IPS DF 6.9 (cell line): ENCODE measurements at regions not wholly inside any gene's neighbourhood (a gene's known extent, or its start where the extent isn't known, plus 50 kb on each side); places are given as distances from the start of the nearest gene placed in this dataset.

Experiments
- DNase-seq: peaks from one replicate; pipeline ENCODE4 v3.0.0-alpha.2; 2013; ENCODE audit warnings: low read depth, low spot score
- H3K27ac ChIP-seq: one replicate; pipeline ENCODE4 v1.5.1; 2013; ENCODE audit warnings: low read length, control low read depth
- H3K27me3 ChIP-seq: 2 replicates; pipeline ENCODE4 v1.6.1; 2013; ENCODE audit warnings: mild to moderate bottlenecking, low read length; ENCODE audit not compliant: control insufficient read depth, insufficient read depth
- H3K36me3 ChIP-seq: 2 replicates; pipeline ENCODE4 v1.6.1; 2013; ENCODE audit warnings: low read length; ENCODE audit not compliant: control insufficient read depth, insufficient read depth
- H3K4me1 ChIP-seq: 2 replicates; pipeline ENCODE4 v1.6.1; 2013; ENCODE audit warnings: low read length; ENCODE audit not compliant: control insufficient read depth, insufficient read depth
- H3K4me3 ChIP-seq: 2 replicates; pipeline ENCODE4 v1.5.1; 2013; ENCODE audit warnings: mild to moderate bottlenecking, low read length
- H3K9me3 ChIP-seq: 2 replicates; pipeline ENCODE4 v1.6.1; 2013; ENCODE audit warnings: low read length, inconsistent platforms; ENCODE audit not compliant: control insufficient read depth, insufficient read depth
- WGBS: extraction: QIAGEN DNeasy Blood & Tissue Kit; methylation state at CpG from one replicate; pipeline ENCODE4 v1.1.7; 2013; ENCODE audit warnings: mixed read lengths, missing lambda C conversion rate; ENCODE audit not compliant: insufficient read length, insufficient coverage; 5-methylcytosine and 5-hydroxymethylcytosine counted together

- Histone ChIP-seq H3K4me1 (no peaks in the 10 kb centered on the region), H3K27ac (no peak overlapping the region), H3K9me3 (no peaks in the 10 kb centered on the region), H3K4me3 (no peak overlapping the region), H3K36me3 (no peaks in the 10 kb centered on the region), H3K27me3 (no peaks in the 10 kb centered on the region)
- no peak for DNase-seq
- no CpG with 5 or more reads among the region's 5 CpGs for WGBS
Observed at GRCh38 chr5:15346738-15347137, 153.2 kb upstream of the FBXL7 start.

DNA sequence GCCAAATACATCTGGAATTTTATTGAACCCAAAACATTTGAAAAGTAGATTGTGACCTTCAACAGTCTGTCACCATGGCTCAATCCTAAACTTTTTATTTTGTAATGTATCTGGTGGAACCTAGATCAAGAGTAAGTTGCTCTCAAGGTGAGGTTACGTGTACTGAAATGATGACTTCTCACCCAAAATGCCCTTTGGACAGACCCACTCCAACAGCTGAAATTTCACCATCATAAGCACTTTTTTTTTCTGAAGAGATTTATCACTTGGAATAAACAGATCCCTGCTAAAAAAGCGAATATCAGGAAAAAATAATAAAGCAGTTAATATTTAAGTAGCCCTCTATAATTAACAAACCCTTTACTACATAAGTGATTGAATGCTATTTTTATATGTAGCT is 155.0 kb upstream of the FBXL7 start:
- no peaks in the 10 kb centered on the region for H3K4me1 ChIP-seq
- WGBS = no CpG with 5 or more reads among the region's 2 CpGs
- no peaks in the 10 kb centered on the region for H3K9me3 ChIP-seq
- H3K36me3 ChIP-seq = no peaks in the 10 kb centered on the region
- no peak overlapping the region for H3K4me3 ChIP-seq
- no peak for DNase-seq
- H3K27ac ChIP-seq = no peak overlapping the region
- no peaks in the 10 kb centered on the region for H3K27me3 ChIP-seq

- Histone ChIP-seq H3K4me3 (no peak overlapping the region), H3K9me3 (no peaks in the 10 kb centered on the region), H3K36me3 (no peaks in the 10 kb centered on the region), H3K27me3 (no peaks in the 10 kb centered on the region), H3K4me1 (no peaks in the 10 kb centered on the region), H3K27ac (no peak overlapping the region)
- DNase-seq = no peak
- no CpG with 5 or more reads among the region's 1 CpG for WGBS
Observed at GRCh38 chr5:15338546-15338945, 161.4 kb upstream of the FBXL7 start.

DNA sequence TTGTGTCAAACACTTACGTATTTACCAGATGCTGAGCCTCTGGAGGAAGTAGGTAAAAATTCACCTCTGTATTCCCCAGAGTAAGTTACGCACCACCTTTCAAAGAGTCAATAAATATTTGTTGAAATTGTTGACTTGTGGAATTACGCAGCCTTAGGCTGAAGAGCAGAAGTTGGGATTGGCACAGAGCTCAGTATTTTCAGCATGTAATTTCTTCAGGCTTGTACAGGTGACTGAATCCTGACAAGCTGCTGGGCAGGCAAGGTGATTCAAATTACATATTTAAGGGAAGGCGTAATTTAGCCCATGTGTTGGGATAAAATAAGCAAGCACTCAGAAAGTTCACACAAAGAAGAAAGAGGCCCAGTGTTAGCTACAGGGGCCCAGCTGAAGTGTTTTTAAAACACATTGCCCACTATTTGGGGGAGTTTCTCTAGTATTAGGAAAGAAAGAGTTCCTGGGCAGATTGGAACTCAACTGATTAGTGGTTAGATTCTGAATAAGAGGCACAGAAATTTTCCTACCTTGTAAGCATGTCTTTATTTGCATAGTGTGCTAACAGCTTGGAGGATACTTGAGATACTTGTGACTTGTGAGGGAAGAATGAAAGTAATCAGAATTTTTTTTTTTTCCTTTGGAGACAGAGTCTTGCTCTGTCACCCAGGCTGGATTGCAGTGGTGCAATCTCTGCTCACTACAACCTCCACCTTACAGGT is 165.3 kb upstream of the FBXL7 start:
- H3K27ac ChIP-seq = no peak overlapping the region
- DNase-seq = no peak
- H3K27me3 ChIP-seq = no peaks in the 10 kb centered on the region
- no CpG with 5 or more reads among the region's 4 CpGs for WGBS
- no peak overlapping the region for H3K4me3 ChIP-seq
- no peaks in the 10 kb centered on the region for H3K4me1 ChIP-seq
- H3K36me3 ChIP-seq = no peaks in the 10 kb centered on the region
- H3K9me3 ChIP-seq = no peaks in the 10 kb centered on the region

- no peak for DNase-seq
- no peaks in the 10 kb centered on the region for H3K9me3 ChIP-seq
- no peaks in the 10 kb centered on the region for H3K36me3 ChIP-seq
- WGBS = no CpG with 5 or more reads among the region's 1 CpG
- H3K27me3 ChIP-seq = no peaks in the 10 kb centered on the region
- no peak overlapping the region for H3K27ac ChIP-seq
- H3K4me1 ChIP-seq = no peaks in the 10 kb centered on the region
- no peak overlapping the region for H3K4me3 ChIP-seq
Observed at GRCh38 chr5:15333091-15333490, 166.9 kb upstream of the FBXL7 start.

GRCh38 chr5:15326932-15327331 is 173.0 kb upstream of the FBXL7 start:
- DNase-seq = no peak
- Histone ChIP-seq H3K27ac (no peak overlapping the region), H3K36me3 (no peaks in the 10 kb centered on the region), H3K27me3 (no peaks in the 10 kb centered on the region), H3K4me1 (no peaks in the 10 kb centered on the region), H3K9me3 (no peaks in the 10 kb centered on the region), H3K4me3 (no peak overlapping the region)

- no peak for DNase-seq
- H3K27me3 ChIP-seq = no peaks in the 10 kb centered on the region
- H3K36me3 ChIP-seq = no peaks in the 10 kb centered on the region
- no peaks in the 10 kb centered on the region for H3K9me3 ChIP-seq
- H3K27ac ChIP-seq = no peak overlapping the region
- WGBS = no CpG with 5 or more reads among the region's 4 CpGs
- no peaks in the 10 kb centered on the region for H3K4me1 ChIP-seq
- no peak overlapping the region for H3K4me3 ChIP-seq
Observed at GRCh38 chr5:15326471-15326870, 173.5 kb upstream of the FBXL7 start.

- Histone ChIP-seq H3K4me1 (no peaks in the 10 kb centered on the region), H3K4me3 (no peak overlapping the region), H3K27ac (no peak overlapping the region), H3K9me3 (no peaks in the 10 kb centered on the region), H3K36me3 (no peaks in the 10 kb centered on the region), H3K27me3 (no peaks in the 10 kb centered on the region)
- no peak for DNase-seq
Observed at GRCh38 chr5:15322421-15322820, 177.6 kb upstream of the FBXL7 start.

DNA sequence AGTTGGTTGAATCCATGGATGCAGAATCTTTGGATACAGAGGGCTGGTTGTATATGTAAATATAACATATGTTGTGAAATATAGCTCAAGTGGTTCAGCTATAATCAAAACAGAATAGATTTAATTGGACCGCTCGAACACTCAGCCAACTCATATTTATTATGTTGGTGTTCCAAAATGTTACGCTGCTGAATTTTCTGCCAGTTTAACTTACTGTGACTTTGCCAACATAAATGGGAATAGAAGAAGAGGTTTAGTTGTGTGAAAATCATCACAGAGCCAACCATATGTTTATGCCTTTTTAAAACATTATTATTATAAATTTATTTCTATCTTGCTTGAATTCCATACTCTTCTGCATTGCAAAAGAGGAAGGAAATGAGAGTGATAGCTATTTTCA is 178.2 kb upstream of the FBXL7 start:
- DNase-seq = no peak
- H3K27me3 ChIP-seq = no peaks in the 10 kb centered on the region
- H3K27ac ChIP-seq = no peak overlapping the region
- H3K4me3 ChIP-seq = no peak overlapping the region
- H3K4me1 ChIP-seq = no peaks in the 10 kb centered on the region
- no peaks in the 10 kb centered on the region for H3K36me3 ChIP-seq
- H3K9me3 ChIP-seq = no peaks in the 10 kb centered on the region
- WGBS = no CpG with 5 or more reads among the region's 3 CpGs

GRCh38 chr5:15320871-15321270 is 179.1 kb upstream of the FBXL7 start:
- WGBS = no CpG with 5 or more reads among the region's 1 CpG
- Histone ChIP-seq H3K4me1 (no peaks in the 10 kb centered on the region), H3K9me3 (no peaks in the 10 kb centered on the region), H3K27me3 (no peaks in the 10 kb centered on the region), H3K36me3 (no peaks in the 10 kb centered on the region), H3K27ac (no peak overlapping the region), H3K4me3 (no peak overlapping the region)
- DNase-seq = no peak
